Astrocyte (in vitro differentiated cells and primary cell): ENCODE measurements at regions not wholly inside any gene's neighbourhood (a gene's known extent, or its start where the extent isn't known, plus 50 kb on each side); places are given as distances from the start of the nearest gene placed in this dataset.

ENCODE experiments used
- EZH2 ChIP-seq: IDR thresholded peaks from 2 replicates; pipeline ENCODE4 v1.6.1; 2012; ENCODE audit warnings: mild to moderate bottlenecking, low read length, inconsistent platforms; ENCODE audit not compliant: insufficient read depth
- TF ChIP-seq, protein P1 (sequence below): IDR thresholded peaks from 2 replicates; pipeline ENCODE4 v1.5.1; 2011; ENCODE audit warnings: low read depth, mild to moderate bottlenecking, inconsistent platforms, low read length, moderate library complexity; ENCODE audit not compliant: insufficient read depth

DNA sequence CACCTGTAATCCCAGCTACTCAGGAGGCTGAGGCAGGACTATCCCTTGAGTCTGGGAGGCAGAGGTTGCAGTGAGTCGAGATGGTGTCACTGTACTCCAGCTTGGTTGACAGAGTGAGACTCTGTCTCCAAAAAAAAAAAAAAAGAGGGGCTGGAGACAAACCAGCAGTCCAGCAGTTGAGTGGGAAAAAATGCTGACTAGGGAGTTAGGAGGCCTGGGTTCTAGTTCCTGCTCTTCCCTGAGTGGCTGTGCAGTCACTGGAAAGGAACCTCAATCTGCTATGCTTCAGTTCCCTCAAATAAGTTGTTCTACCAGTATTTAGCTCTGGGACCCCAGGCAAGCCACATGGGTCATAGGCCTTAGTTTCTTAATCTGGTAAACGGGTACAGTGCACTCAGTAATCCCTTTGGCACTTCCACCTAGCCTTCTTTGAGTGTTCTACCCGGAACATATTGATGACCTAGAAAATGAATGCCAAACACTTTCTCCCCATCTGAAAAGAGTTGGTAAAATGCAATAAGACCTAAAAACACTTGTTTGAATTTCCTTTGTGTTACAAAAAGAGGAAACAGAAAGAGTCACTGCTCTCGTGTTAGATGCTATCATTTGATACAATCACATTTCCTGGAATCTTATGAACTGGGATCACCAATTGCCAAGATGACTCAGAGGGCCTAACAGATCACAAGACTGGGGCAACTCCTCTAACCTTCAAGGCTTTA, 99.3 kb upstream of the EGFL6 start:
- no peak for TF ChIP-seq EZH2
- TF ChIP-seq, protein P1, sequence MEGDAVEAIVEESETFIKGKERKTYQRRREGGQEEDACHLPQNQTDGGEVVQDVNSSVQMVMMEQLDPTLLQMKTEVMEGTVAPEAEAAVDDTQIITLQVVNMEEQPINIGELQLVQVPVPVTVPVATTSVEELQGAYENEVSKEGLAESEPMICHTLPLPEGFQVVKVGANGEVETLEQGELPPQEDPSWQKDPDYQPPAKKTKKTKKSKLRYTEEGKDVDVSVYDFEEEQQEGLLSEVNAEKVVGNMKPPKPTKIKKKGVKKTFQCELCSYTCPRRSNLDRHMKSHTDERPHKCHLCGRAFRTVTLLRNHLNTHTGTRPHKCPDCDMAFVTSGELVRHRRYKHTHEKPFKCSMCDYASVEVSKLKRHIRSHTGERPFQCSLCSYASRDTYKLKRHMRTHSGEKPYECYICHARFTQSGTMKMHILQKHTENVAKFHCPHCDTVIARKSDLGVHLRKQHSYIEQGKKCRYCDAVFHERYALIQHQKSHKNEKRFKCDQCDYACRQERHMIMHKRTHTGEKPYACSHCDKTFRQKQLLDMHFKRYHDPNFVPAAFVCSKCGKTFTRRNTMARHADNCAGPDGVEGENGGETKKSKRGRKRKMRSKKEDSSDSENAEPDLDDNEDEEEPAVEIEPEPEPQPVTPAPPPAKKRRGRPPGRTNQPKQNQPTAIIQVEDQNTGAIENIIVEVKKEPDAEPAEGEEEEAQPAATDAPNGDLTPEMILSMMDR: no peak
